GM18870 (cell line): ENCODE measurements at regions not wholly inside any gene's neighbourhood (a gene's known extent, or its start where the extent isn't known, plus 50 kb on each side); places are given as distances from the start of the nearest gene placed in this dataset.

Experiments used
- ATAC-seq: cut with Tn5 transposase; IDR thresholded peaks from one replicate; pipeline ENCODE4 v1.9.1; 2021; ENCODE audit warnings: moderate library complexity; ENCODE audit not compliant: unreplicated experiment

- ATAC-seq = no peak
Measured at GRCh38 chr14:46788994-46789393, 137.4 kb upstream of the RPL10L start.

GRCh38 chr14:46782281-46782680 is 130.7 kb upstream of the RPL10L start:
- no peak for ATAC-seq

GRCh38 chr14:46769292-46769691 is 117.7 kb upstream of the RPL10L start:
- ATAC-seq = peak; percentile 99

GRCh38 chr14:46747001-46747652 is 95.5 kb upstream of the RPL10L start:
- no peak for ATAC-seq

- ATAC-seq = no peak
Measured at GRCh38 chr14:46734286-46734685, 82.7 kb upstream of the RPL10L start.

- no peak for ATAC-seq
Measured at GRCh38 chr14:46717211-46717610, 65.6 kb upstream of the RPL10L start.
